ENCODE measurements at regions not wholly inside any gene's neighbourhood (a gene's known extent, or its start where the extent isn't known, plus 50 kb on each side); places are given as distances from the start of the nearest gene placed in this dataset.
"Not testable (repeated sequence)": the region's sequence is repeated elsewhere in the genome, so short reads cannot be mapped to it uniquely, and the experiment has no call there.

DNA sequence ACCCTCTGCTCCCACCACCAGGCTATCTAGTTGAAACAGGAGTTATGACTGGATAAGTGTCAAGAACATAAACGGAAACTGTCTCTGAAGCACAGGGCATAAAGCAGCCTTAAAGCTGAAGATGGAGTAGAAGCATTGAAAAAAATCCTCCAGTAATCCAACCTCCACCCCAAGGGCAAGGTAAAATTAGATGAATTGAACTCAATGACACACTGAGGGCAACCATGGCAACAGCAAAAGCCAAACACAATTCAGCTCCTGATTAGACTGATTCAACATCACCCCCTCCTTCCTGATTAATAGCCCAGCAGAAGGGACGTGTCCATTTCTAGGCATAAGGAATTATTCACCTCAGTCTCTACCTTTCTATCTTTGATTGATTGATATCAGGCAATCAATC is 183.2 kb upstream of the MAP3K1 start:
- DNase-seq (ENCODE audit: low read depth in 4 of 4, low spot score in 3 of 4) = no peak

DNA sequence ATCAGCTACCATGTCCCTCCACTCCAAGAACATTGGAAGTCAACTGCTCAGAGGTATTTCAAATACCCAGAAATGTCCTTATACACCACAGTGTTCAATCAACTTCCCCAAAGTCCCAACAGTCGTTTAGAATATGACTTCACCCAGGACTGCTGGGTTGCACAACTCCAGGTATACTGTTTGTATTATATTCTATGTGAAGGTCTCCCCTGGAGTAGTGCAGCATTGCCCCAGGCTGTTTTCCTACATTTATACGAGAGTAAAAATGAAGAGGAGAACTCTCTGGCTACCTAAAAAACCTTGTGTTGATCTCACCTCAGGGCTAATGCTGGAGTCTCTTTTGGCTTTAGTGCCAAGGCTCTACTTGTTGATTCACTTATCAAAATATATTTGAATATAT is 183.6 kb upstream of the MAP3K1 start:
- no peak for DNase-seq (ENCODE audit: low read depth in 4 of 4, low spot score in 3 of 4)

GRCh38 chr5:56628616-56629015 is 186.7 kb upstream of the MAP3K1 start:
- DNase-seq (ENCODE audit: low read depth in 4 of 4, low spot score in 3 of 4) = not testable (repeated sequence)

DNA sequence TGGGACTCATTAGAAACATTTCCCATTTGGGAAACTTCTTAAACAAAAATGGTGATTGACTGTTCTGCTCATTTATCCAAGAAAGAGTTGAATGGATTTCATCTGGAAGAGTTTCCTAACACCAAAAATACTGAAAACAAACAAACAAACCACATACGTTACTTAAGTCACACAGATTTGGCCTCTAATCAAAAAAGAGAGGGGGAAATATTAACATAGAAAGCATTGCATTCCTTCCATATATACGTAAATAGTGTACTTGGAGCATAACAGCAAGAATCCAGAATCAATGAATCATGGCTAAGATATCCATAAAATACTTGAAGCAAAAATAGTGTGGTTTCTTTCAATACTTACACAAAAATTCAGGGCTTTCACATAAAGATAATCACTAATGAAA is 189.8 kb upstream of the MAP3K1 start:
- DNase-seq (ENCODE audit: low read depth in 4 of 4, low spot score in 3 of 4) = no peak

DNA sequence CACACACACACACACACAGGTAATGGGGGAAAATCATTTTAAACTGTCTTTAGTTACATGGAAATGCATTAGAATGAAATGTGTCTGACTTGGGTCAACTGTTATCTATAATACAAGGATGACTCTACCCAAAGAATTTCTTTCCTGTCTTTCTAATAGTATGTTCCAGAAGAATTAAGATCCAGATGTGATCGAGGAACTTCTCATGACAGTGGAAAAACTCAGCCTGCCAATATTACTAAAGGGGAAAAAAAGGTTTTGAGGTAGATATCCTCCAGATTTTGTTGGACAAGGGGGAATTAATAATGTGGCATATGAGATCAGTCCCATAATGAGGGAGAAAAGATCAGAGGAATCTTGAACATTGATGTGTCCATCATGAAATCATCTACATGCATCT is 190.6 kb upstream of the MAP3K1 start:
- DNase-seq (ENCODE audit: low read depth in 4 of 4, low spot score in 3 of 4) = no peak

- no peak for DNase-seq (ENCODE audit: low read depth in 4 of 4, low spot score in 3 of 4)
Observed at GRCh38 chr5:56622141-56622540, 193.2 kb upstream of the MAP3K1 start.

DNA sequence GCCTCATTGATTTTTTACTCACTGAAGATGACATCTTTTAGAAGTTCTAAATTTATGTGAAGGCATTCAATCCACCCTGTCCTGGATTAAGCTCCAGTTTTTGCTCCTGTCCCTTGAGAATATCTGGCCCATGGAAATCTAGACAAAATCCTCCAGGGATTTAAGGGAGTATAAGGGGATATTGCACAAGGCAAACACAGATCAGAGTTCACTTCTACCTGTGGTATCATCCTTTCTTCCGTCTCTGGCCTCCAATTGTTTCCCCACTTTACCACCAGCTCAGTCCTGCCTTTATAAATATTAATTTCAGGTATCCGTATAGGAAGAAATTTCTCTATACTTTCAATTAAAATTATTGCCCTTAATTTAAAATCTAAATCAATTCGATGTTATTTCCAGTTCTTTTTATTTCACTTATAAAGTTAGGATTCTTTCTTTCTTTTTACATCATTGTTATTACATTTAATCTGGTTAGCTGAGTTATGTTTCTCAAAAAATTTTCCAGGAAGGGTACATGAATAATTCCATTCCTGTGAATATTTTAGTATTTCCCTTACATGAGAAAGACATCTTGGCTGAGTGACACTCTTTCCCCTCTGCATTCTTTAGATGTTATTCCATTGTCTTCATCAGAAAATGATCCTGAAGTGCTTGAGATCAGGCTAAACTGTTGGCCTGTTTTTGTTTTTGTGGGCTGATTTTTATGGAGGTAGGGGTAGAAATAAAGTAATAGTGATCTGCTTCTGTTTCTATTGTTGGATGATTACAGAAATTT is 194.3 kb upstream of the MAP3K1 start:
- DNase-seq (ENCODE audit: low read depth in 4 of 4, low spot score in 3 of 4) = no peak

GRCh38 chr5:56617998-56618397 is 197.4 kb upstream of the MAP3K1 start:
- no peak for DNase-seq (ENCODE audit: low read depth in 4 of 4, low spot score in 3 of 4)

GRCh38 chr5:56616454-56617160 is 198.7 kb upstream of the MAP3K1 start:
- no peak for DNase-seq (ENCODE audit: low read depth in 4 of 4, low spot score in 3 of 4)

GRCh38 chr5:56615361-56616153 is 199.8 kb upstream of the MAP3K1 start:
- peak in 3 of 4 donors; percentile 37 to 57 (median 38) for DNase-seq (ENCODE audit: low read depth in 4 of 4, low spot score in 3 of 4)

DNA sequence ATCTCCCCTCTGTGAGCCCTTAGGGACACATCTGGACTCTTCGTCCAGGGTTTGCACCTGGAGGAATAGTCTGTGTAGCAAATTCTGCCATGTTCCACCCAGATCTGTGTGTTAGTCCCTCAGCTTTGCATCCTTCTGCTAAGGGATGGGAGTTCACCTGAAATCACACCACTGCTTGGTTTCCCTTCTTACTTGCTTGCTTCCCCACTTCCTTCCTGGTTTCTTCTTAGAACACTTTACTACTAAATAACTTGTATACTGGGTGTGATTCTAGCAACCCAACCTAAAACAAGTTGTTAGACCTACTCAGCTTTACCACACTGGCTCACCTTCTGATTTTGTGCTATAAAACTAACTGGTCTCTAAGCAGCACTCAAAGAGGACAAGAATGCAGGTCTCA is 202.6 kb upstream of the MAP3K1 start:
- DNase-seq (ENCODE audit: low read depth in 4 of 4, low spot score in 3 of 4) = no peak

DNA sequence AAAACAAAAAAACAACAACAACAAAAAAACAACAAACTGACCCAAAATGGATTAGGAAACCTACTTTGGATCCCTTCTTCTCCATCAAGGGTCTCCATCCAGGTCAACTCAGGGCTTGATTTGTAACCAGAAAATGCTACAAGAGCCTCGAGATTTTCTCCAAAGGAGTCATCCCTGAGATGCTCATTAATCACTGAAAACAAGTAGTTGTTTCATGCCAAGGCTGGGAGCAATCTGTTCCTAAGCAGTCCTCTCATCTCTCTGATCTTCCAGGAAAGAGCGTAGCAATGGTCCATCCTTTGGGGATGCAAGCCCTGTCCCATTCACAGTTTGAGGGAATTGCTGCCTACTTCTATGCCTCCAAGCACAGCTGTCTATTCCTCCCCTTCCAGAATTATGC is 203.0 kb upstream of the MAP3K1 start:
- no peak for DNase-seq (ENCODE audit: low read depth in 4 of 4, low spot score in 3 of 4)

GRCh38 chr5:56610093-56610698 is 205.2 kb upstream of the MAP3K1 start:
- no peak for DNase-seq (ENCODE audit: low read depth in 4 of 4, low spot score in 3 of 4)

- DNase-seq (ENCODE audit: low read depth in 4 of 4, low spot score in 3 of 4) = no peak
Observed at GRCh38 chr5:56608217-56608925, 207.0 kb upstream of the MAP3K1 start.

- no peak for DNase-seq (ENCODE audit: low read depth in 4 of 4, low spot score in 3 of 4)
Observed at GRCh38 chr5:56607551-56607950, 207.8 kb upstream of the MAP3K1 start.

DNA sequence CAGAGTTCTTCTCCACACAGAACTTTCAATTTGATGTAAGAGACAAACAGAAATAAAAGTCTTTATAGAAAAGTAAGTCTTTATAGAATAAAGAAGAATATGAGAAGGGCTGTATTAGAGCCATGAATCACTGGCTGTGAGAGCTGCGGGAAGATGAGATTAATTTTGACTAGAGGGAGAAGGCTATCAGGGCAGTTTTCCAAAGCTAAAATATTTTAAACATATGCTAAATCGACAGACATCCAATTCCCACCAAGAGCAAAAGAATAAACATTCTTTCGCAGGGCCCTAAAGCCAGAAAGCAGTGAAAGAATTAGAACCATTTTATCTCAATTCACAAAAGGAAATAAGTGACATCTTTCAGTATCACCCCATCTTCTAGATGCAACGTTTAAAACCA is 208.3 kb upstream of the MAP3K1 start:
- no peak for DNase-seq (ENCODE audit: low read depth in 4 of 4, low spot score in 3 of 4)

GRCh38 chr5:56606192-56606591 is 209.2 kb upstream of the MAP3K1 start:
- no peak for DNase-seq (ENCODE audit: low read depth in 4 of 4, low spot score in 3 of 4)

DNA sequence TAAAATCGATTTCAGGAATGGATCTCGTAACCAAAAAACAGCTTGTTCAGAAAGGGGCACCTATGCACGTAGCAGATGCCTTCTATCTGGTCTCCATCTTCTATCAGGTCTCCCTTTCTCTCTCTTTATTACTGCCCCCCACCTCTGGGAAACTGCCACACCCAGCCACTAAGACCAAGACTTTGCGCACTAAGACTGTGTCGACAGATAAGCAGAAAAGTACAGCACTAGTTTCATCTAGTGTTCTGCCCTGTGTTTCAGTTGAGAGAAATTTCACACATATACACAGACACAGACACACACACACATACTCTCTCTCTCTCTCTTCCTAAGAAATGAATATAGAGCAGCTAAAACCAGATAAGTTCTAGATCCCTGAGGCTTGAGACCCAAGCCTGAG is 210.1 kb upstream of the MAP3K1 start:
- no peak for DNase-seq (ENCODE audit: low read depth in 4 of 4, low spot score in 3 of 4)

DNA sequence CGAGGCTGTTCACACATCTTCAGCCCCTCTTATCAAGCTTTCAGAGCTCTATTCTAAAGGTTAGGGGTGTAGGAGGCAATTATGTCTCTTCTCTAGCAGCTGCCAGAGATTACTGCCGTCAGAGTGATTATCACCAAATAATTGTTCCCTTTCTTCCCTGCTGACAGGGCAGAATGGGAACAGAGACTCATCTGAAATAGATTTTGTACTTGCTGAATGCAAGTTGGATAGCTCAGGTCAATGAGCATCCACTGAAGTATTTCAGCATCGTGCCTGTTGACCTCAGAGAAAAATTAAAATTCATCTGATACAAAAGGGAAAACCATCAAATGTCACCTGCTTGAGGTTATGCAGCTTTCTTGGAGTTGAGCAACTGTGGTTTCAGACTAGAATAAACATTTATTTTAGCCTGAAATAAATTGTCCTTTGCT is 213.7 kb upstream of the MAP3K1 start:
- DNase-seq (ENCODE audit: low read depth in 4 of 4, low spot score in 3 of 4) = no peak

GRCh38 chr5:56598941-56599340 is 216.4 kb upstream of the MAP3K1 start:
- no peak for DNase-seq (ENCODE audit: low read depth in 4 of 4, low spot score in 3 of 4)

All from left renal pelvis (tissue), 4 donors.